ENCODE measurements at regions not wholly inside any gene's neighbourhood (a gene's known extent, or its start where the extent isn't known, plus 50 kb on each side); places are given as distances from the start of the nearest gene placed in this dataset.
A peak's percentile ranks its signal among the peaks of the same experiment; 100 is the strongest.
"Not testable (repeated sequence)": the region's sequence is repeated elsewhere in the genome, so short reads cannot be mapped to it uniquely, and the experiment has no call there.

GRCh38 chr3:20458994-20459716 is 273.1 kb upstream of the SGO1 start:
- H3K4me3 ChIP-seq: no peak overlapping the region
- peak in 1 of 8 experiments; percentile 8 for ATAC-seq (replicated peaks in 6 of 8)
- in situ Hi-C loops (cut with MboI; ENCODE audit: low pct_unique_long_range_greater_than_20kb in 2 of 9, low sequenced_read_pairs in 9 of 9, unreplicated experiment in 9 of 9): no loop called here
- no peaks in the 10 kb centered on the region for H3K4me1 ChIP-seq (replicated peaks in 1 of 2)
- WGBS, 10 experiments: 2 to 82% (median 71%) methylated on average over 2 to 4 of the region's 4 CpGs; no CpG with 5 or more reads in 1 of the 10 experiments
- no peak overlapping the region for H3K27ac ChIP-seq

GRCh38 chr3:20456511-20456910 is 270.5 kb upstream of the SGO1 start:
- ATAC-seq (replicated peaks in 6 of 8): no peak
- no peak overlapping the region for H3K27ac ChIP-seq
- in situ Hi-C loops (cut with MboI; ENCODE audit: low pct_unique_long_range_greater_than_20kb in 2 of 9, low sequenced_read_pairs in 9 of 9, unreplicated experiment in 9 of 9): no loop called here
- H3K4me3 ChIP-seq: no peak overlapping the region
- WGBS, 10 experiments: 0 to 89% (median 29%) methylated on average over 1 of the region's 1 CpG; no CpG with 5 or more reads in 3 of the 10 experiments
- no peaks in the 10 kb centered on the region for H3K4me1 ChIP-seq (replicated peaks in 1 of 2)

GRCh38 chr3:20451170-20451569 is 265.2 kb upstream of the SGO1 start:
- in situ Hi-C loops (cut with MboI; ENCODE audit: low pct_unique_long_range_greater_than_20kb in 2 of 9, low sequenced_read_pairs in 9 of 9, unreplicated experiment in 9 of 9): no loop called here
- ATAC-seq (replicated peaks in 6 of 8): no peak
- Histone ChIP-seq H3K4me3 (no peak overlapping the region), H3K4me1 (replicated peaks in 1 of 2) (no peaks in the 10 kb centered on the region), H3K27ac (no peak overlapping the region)
- WGBS, 10 experiments: 13 to 67% (median 50%) methylated on average over 1 of the region's 1 CpG; no CpG with 5 or more reads in 2 of the 10 experiments

GRCh38 chr3:20450611-20451010 is 264.6 kb upstream of the SGO1 start:
- ATAC-seq (replicated peaks in 6 of 8): no peak
- no peak overlapping the region for H3K4me3 ChIP-seq
- H3K4me1 ChIP-seq (replicated peaks in 1 of 2): no peaks in the 10 kb centered on the region
- in situ Hi-C loops (cut with MboI; ENCODE audit: low pct_unique_long_range_greater_than_20kb in 2 of 9, low sequenced_read_pairs in 9 of 9, unreplicated experiment in 9 of 9): no loop called here
- WGBS, 10 experiments: 0 to 100% (median 67%) methylated on average over 1 of the region's 1 CpG; no CpG with 5 or more reads in 1 of the 10 experiments
- H3K27ac ChIP-seq: no peak overlapping the region

- 0% methylated on average over 1 of the region's 1 CpG; no CpG with 5 or more reads in 9 of the 10 experiments for WGBS, 10 experiments
- H3K4me3 ChIP-seq: no peak overlapping the region
- no peak overlapping the region for H3K27ac ChIP-seq
- no peaks in the 10 kb centered on the region for H3K4me1 ChIP-seq (replicated peaks in 1 of 2)
- no peak for ATAC-seq (replicated peaks in 6 of 8)
- in situ Hi-C loops (cut with MboI; ENCODE audit: low pct_unique_long_range_greater_than_20kb in 2 of 9, low sequenced_read_pairs in 9 of 9, unreplicated experiment in 9 of 9): no loop called here
These were observed 256.8 kb upstream of the SGO1 start for GRCh38 chr3:20442846-20443245.

- H3K4me3 ChIP-seq; H3K27ac ChIP-seq; in situ Hi-C loops (cut with MboI; ENCODE audit: low pct_unique_long_range_greater_than_20kb in 2 of 9, low sequenced_read_pairs in 9 of 9, unreplicated experiment in 9 of 9); ATAC-seq (replicated peaks in 6 of 8): not testable (repeated sequence)
- WGBS, 10 experiments: 17 to 80% (median 67%) methylated on average over 1 to 2 of the region's 2 CpGs; no CpG with 5 or more reads in 3 of the 10 experiments
- peaks cover 0 to 12% of the 10 kb centered on the region in 2 donors for H3K4me1 ChIP-seq (replicated peaks in 1 of 2)
These were observed 241.3 kb upstream of the SGO1 start for GRCh38 chr3:20427268-20427667.

GRCh38 chr3:20425138-20425537 is 239.1 kb upstream of the SGO1 start:
- peak in 4 of 8 experiments; percentile 43 to 66 (median 62) for ATAC-seq (replicated peaks in 6 of 8)
- Histone ChIP-seq H3K27ac (no peak overlapping the region), H3K4me3 (no peak overlapping the region), H3K4me1 (replicated peaks in 1 of 2) (peaks cover 0 to 12% of the 10 kb centered on the region in 2 donors)
- in situ Hi-C loops (cut with MboI; ENCODE audit: low pct_unique_long_range_greater_than_20kb in 2 of 9, low sequenced_read_pairs in 9 of 9, unreplicated experiment in 9 of 9): no loop called here
- WGBS, 10 experiments: 8 to 100% (median 72%) methylated on average over 1 of the region's 1 CpG; no CpG with 5 or more reads in 2 of the 10 experiments

GRCh38 chr3:20424086-20424485 is 238.1 kb upstream of the SGO1 start:
- in situ Hi-C loops (cut with MboI; ENCODE audit: low pct_unique_long_range_greater_than_20kb in 2 of 9, low sequenced_read_pairs in 9 of 9, unreplicated experiment in 9 of 9): no loop called here
- Histone ChIP-seq H3K4me3 (no peak overlapping the region), H3K4me1 (replicated peaks in 1 of 2) (peaks cover 0 to 12% of the 10 kb centered on the region in 2 donors), H3K27ac (no peak overlapping the region)
- WGBS, 10 experiments: 6 to 90% (median 69%) methylated on average over 2 of the region's 2 CpGs; no CpG with 5 or more reads in 2 of the 10 experiments
- ATAC-seq (replicated peaks in 6 of 8): no peak

GRCh38 chr3:20422391-20422790 is 236.4 kb upstream of the SGO1 start:
- 11 to 100% (median 86%) methylated on average over 1 to 2 of the region's 2 CpGs for WGBS, 10 experiments
- no peak overlapping the region for H3K4me3 ChIP-seq
- H3K27ac ChIP-seq: no peak overlapping the region
- no peak for ATAC-seq (replicated peaks in 6 of 8)
- in situ Hi-C loops (cut with MboI; ENCODE audit: low pct_unique_long_range_greater_than_20kb in 2 of 9, low sequenced_read_pairs in 9 of 9, unreplicated experiment in 9 of 9): no loop called here
- H3K4me1 ChIP-seq (replicated peaks in 1 of 2): peaks cover 0 to 19% of the 10 kb centered on the region in 2 donors

- ATAC-seq (replicated peaks in 6 of 8): peak in 5 of 8 experiments; percentile 60 to 85 (median 65)
- Histone ChIP-seq H3K27ac (no peak overlapping the region), H3K4me1 (replicated peaks in 1 of 2) (peaks cover 0 to 11% of the 10 kb centered on the region in 2 donors), H3K4me3 (no peak overlapping the region)
- in situ Hi-C loops (cut with MboI; ENCODE audit: low pct_unique_long_range_greater_than_20kb in 2 of 9, low sequenced_read_pairs in 9 of 9, unreplicated experiment in 9 of 9): no loop called here
- 12 to 83% (median 57%) methylated on average over 1 to 5 of the region's 5 CpGs for WGBS, 10 experiments
These were observed 231.5 kb upstream of the SGO1 start for GRCh38 chr3:20417388-20418108.

- Histone ChIP-seq H3K27ac (no peak overlapping the region), H3K4me3 (no peak overlapping the region), H3K4me1 (replicated peaks in 1 of 2) (peaks cover 5 to 30% of the 10 kb centered on the region in 2 donors)
- ATAC-seq (replicated peaks in 6 of 8): peak in 4 of 8 experiments; percentile 23 to 34 (median 29)
- 0 to 100% (median 73%) methylated on average over 1 to 2 of the region's 2 CpGs; no CpG with 5 or more reads in 4 of the 10 experiments for WGBS, 10 experiments
- in situ Hi-C loops (cut with MboI; ENCODE audit: low pct_unique_long_range_greater_than_20kb in 2 of 9, low sequenced_read_pairs in 9 of 9, unreplicated experiment in 9 of 9): no loop called here
These were observed 220.6 kb upstream of the SGO1 start for GRCh38 chr3:20406611-20407011.

- 21 to 100% (median 49%) methylated on average over 1 to 4 of the region's 4 CpGs; no CpG with 5 or more reads in 3 of the 10 experiments for WGBS, 10 experiments
- in situ Hi-C loops (cut with MboI; ENCODE audit: low pct_unique_long_range_greater_than_20kb in 2 of 9, low sequenced_read_pairs in 9 of 9, unreplicated experiment in 9 of 9): no loop called here
- H3K27ac ChIP-seq: no peak overlapping the region
- H3K4me3 ChIP-seq: no peak overlapping the region
- peak in 7 of 8 experiments; percentile 27 to 96 (median 91) for ATAC-seq (replicated peaks in 6 of 8)
- peaks cover 5 to 30% of the 10 kb centered on the region in 2 donors for H3K4me1 ChIP-seq (replicated peaks in 1 of 2)
These were observed 219.7 kb upstream of the SGO1 start for GRCh38 chr3:20405744-20406143.

GRCh38 chr3:20405231-20405630 is 219.2 kb upstream of the SGO1 start:
- Histone ChIP-seq H3K4me3 (no peak overlapping the region), H3K27ac (no peak overlapping the region), H3K4me1 (replicated peaks in 1 of 2) (peaks cover 5 to 30% of the 10 kb centered on the region in 2 donors)
- in situ Hi-C loops (cut with MboI; ENCODE audit: low pct_unique_long_range_greater_than_20kb in 2 of 9, low sequenced_read_pairs in 9 of 9, unreplicated experiment in 9 of 9): no loop called here
- 56 to 100% (median 97%) methylated on average over 1 to 3 of the region's 3 CpGs; no CpG with 5 or more reads in 1 of the 10 experiments for WGBS, 10 experiments
- no peak for ATAC-seq (replicated peaks in 6 of 8)

Measured in motor neuron (in vitro differentiated cells).